OCI-LY7 (cell line): ENCODE measurements at regions not wholly inside any gene's neighbourhood (a gene's known extent, or its start where the extent isn't known, plus 50 kb on each side); places are given as distances from the start of the nearest gene placed in this dataset.

ENCODE experiments used
- CTCF ChIP-seq: fragments of 200-600 bp; sonication (generic); conservative IDR thresholded peaks from 2 replicates; pipeline ENCODE4 v1.5.1; 2014; ENCODE audit warnings: mild to moderate bottlenecking, antibody characterized with exemption, low read length, moderate library complexity, mixed read lengths
- EZH2phosphoT487 ChIP-seq: fragments of 200-600 bp; sonication (generic); IDR thresholded peaks from 2 replicates; pipeline ENCODE4 v1.6.1; 2018; ENCODE audit warnings: low read depth, borderline replicate concordance, mild to moderate bottlenecking, mixed run types, antibody characterized with exemption, low read length, moderate library complexity, mixed read lengths

GRCh38 chr5:5788793-5789192, 366.3 kb downstream of the ICE1 start:
- no peak for TF ChIP-seq CTCF
- TF ChIP-seq EZH2phosphoT487, result no peak
